HG02981 (cell line): ENCODE measurements at regions not wholly inside any gene's neighbourhood (a gene's known extent, or its start where the extent isn't known, plus 50 kb on each side); places are given as distances from the start of the nearest gene placed in this dataset.

Source experiments
- ATAC-seq: cut with Tn5 transposase; IDR thresholded peaks from one replicate; pipeline ENCODE4 v1.9.1; 2021; ENCODE audit warnings: mild to moderate bottlenecking, moderate library complexity; ENCODE audit not compliant: unreplicated experiment

GRCh38 chr3:106206613-106207012 lies 337.8 kb upstream of the CBLB start:
- ATAC-seq: no peak

- no peak for ATAC-seq
Observed at GRCh38 chr3:106208251-106208650, 339.4 kb upstream of the CBLB start.

- no peak for ATAC-seq
Observed at GRCh38 chr3:106208967-106209366, 340.2 kb upstream of the CBLB start.

GRCh38 chr3:106209482-106209881 lies 340.7 kb upstream of the CBLB start:
- no peak for ATAC-seq

GRCh38 chr3:106210923-106211322 lies 342.1 kb upstream of the CBLB start:
- no peak for ATAC-seq

- no peak for ATAC-seq
Observed at GRCh38 chr3:106212665-106213222, 343.9 kb upstream of the CBLB start.

- no peak for ATAC-seq
Observed at GRCh38 chr3:106213954-106214353, 345.1 kb upstream of the CBLB start.

GRCh38 chr3:106214641-106215040 lies 345.8 kb upstream of the CBLB start:
- no peak for ATAC-seq

- ATAC-seq: no peak
Observed at GRCh38 chr3:106215047-106215446, 346.2 kb upstream of the CBLB start.

GRCh38 chr3:106217745-106218144 lies 348.9 kb upstream of the CBLB start:
- no peak for ATAC-seq

GRCh38 chr3:106227068-106227467 lies 358.3 kb upstream of the CBLB start:
- no peak for ATAC-seq

GRCh38 chr3:106228271-106228670 lies 359.5 kb upstream of the CBLB start:
- no peak for ATAC-seq

- ATAC-seq: no peak
Observed at GRCh38 chr3:106229495-106230278, 360.9 kb upstream of the CBLB start.

GRCh38 chr3:106231086-106231485 lies 362.3 kb upstream of the CBLB start:
- ATAC-seq: no peak

- no peak for ATAC-seq
Observed at GRCh38 chr3:106232956-106233355, 364.1 kb upstream of the CBLB start.

GRCh38 chr3:106239195-106239697 lies 370.4 kb upstream of the CBLB start:
- no peak for ATAC-seq

- no peak for ATAC-seq
Observed at GRCh38 chr3:106241593-106241992, 372.8 kb upstream of the CBLB start.

GRCh38 chr3:106242781-106243180 lies 374.0 kb upstream of the CBLB start:
- no peak for ATAC-seq

- ATAC-seq: no peak
Observed at GRCh38 chr3:106245400-106245799, 376.6 kb upstream of the CBLB start.

GRCh38 chr3:106247902-106248684 lies 379.3 kb upstream of the CBLB start:
- ATAC-seq: peak; percentile 88

GRCh38 chr3:106249159-106249558 lies 380.3 kb upstream of the CBLB start:
- ATAC-seq: no peak

GRCh38 chr3:106249981-106250380 lies 381.2 kb upstream of the CBLB start:
- no peak for ATAC-seq
